ENCODE measurements at regions not wholly inside any gene's neighbourhood (a gene's known extent, or its start where the extent isn't known, plus 50 kb on each side); places are given as distances from the start of the nearest gene placed in this dataset.
"Not testable (repeated sequence)": the region's sequence is repeated elsewhere in the genome, so short reads cannot be mapped to it uniquely, and the experiment has no call there.

DNA sequence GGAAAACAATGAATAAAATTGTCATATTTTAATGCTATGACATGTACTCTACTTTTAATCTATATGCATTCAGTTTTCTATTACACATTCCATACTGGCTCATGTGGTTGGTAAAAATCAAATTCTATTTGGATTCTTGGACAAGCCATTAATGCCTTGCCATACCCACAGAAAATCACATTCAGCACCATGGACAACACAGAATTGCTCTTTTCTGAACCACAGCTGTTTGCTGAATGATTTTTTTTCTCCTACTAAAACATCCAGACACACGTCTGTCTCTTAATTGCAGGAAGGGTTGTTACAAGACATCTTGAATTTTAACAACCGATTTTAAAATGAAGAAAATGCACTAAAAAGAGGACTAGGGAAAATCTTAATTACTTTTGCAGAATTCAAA is 675.6 kb downstream of the BRINP1 start:
- Histone ChIP-seq H3K9ac (ENCODE audit: insufficient read length, low read depth) (no peak overlapping the region), H3K9me3 (ENCODE audit: insufficient read depth, low read length) (no peaks in the 10 kb centered on the region), H3K27me3 (ENCODE audit: insufficient read depth, insufficient read length) (no peaks in the 10 kb centered on the region), H3K4me1 (ENCODE audit: insufficient read depth, insufficient read length) (no peaks in the 10 kb centered on the region), H3K36me3 (ENCODE audit: insufficient read depth, insufficient read length, low read length) (no peaks in the 10 kb centered on the region), H3K4me3 (ENCODE audit: insufficient read length, low read depth) (no peak overlapping the region)
- DNase-seq (ENCODE audit: low read depth, low spot score): no peak
- TF ChIP-seq ZNF274 (IDR thresholded peaks at IDR 0.05; ENCODE audit: low read depth, low read length): no peak
- TF ChIP-seq SUZ12 (IDR thresholded peaks at IDR 0.05; ENCODE audit: extremely low read depth, insufficient read depth, insufficient read length): no peak
- no peak for TF ChIP-seq YY1 (IDR thresholded peaks at IDR 0.05; ENCODE audit: insufficient read depth, insufficient read length)

DNA sequence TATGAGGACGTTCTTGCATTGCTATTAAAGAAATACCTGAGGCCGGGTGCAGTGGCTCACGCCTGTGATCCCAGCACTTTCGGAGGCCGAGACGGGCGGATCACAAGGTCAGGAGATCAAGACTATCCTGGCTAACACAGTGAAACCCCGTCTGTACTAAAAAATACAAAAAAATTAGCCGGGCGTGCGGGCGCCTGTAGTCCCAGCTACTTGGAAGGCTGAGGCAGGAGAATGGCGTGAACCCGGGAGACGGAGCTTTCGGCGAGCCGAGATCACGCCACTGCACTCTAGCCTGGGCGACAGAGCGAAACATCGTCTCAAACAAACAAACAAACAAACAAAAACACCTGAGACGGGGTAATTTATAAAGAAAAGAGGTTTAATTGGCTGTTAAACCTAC is 674.0 kb downstream of the BRINP1 start:
- not testable (repeated sequence) for H3K4me1 ChIP-seq (ENCODE audit: insufficient read depth, insufficient read length); H3K36me3 ChIP-seq (ENCODE audit: insufficient read depth, insufficient read length, low read length); H3K9me3 ChIP-seq (ENCODE audit: insufficient read depth, low read length); H3K27me3 ChIP-seq (ENCODE audit: insufficient read depth, insufficient read length); H3K4me3 ChIP-seq (ENCODE audit: insufficient read length, low read depth); DNase-seq (ENCODE audit: low read depth, low spot score); H3K9ac ChIP-seq (ENCODE audit: insufficient read length, low read depth)

DNA sequence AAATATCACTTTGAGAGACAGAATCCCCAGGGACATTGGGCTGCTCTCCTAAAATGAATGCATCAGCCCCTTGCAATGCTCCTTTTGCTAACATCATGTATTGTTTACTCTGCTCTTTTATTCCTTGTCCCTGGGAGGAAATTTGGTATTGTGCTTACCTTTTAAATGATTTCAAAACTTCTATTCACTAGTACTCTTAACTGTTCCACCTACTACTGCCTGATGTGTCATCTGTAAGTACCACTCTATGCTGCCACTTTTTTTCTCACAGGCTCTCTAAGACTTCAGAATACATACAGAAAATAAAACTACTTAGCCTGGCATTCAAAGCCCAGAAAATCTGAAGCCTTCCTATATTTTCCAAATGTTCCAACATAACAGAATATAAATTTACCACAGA is 667.2 kb downstream of the BRINP1 start:
- H3K36me3 ChIP-seq (ENCODE audit: insufficient read depth, insufficient read length, low read length): no peaks in the 10 kb centered on the region
- H3K9me3 ChIP-seq (ENCODE audit: insufficient read depth, low read length): no peaks in the 10 kb centered on the region
- H3K9ac ChIP-seq (ENCODE audit: insufficient read length, low read depth): no peak overlapping the region
- no peaks in the 10 kb centered on the region for H3K4me1 ChIP-seq (ENCODE audit: insufficient read depth, insufficient read length)
- TF ChIP-seq SUZ12 (IDR thresholded peaks at IDR 0.05; ENCODE audit: extremely low read depth, insufficient read depth, insufficient read length) (no peak), YY1 (IDR thresholded peaks at IDR 0.05; ENCODE audit: insufficient read depth, insufficient read length) (no peak), ZNF274 (IDR thresholded peaks at IDR 0.05; ENCODE audit: low read depth, low read length) (no peak)
- H3K4me3 ChIP-seq (ENCODE audit: insufficient read length, low read depth): no peak overlapping the region
- no peak for DNase-seq (ENCODE audit: low read depth, low spot score)
- H3K27me3 ChIP-seq (ENCODE audit: insufficient read depth, insufficient read length): no peaks in the 10 kb centered on the region

DNA sequence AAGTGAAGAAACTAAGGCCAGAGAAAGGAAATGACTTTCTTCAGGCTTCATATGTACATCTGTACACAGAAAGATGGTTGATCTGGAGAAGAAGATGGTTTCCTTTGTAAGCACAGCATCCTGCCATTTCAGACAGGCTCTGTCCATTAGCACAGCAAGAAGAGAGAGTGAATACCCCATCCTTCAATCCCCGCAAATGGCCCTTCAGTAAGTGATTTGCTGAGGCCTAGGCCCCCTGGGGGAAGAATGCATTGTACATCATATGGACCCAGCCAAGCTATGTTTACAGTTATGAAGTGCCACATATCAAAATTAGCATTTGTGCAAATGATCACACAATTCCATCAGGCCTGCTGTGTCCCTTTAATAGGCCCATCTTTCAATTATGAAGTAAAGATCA is 657.4 kb downstream of the BRINP1 start:
- Histone ChIP-seq H3K9ac (ENCODE audit: insufficient read length, low read depth) (no peak overlapping the region), H3K9me3 (ENCODE audit: insufficient read depth, low read length) (no peaks in the 10 kb centered on the region), H3K4me1 (ENCODE audit: insufficient read depth, insufficient read length) (no peaks in the 10 kb centered on the region), H3K4me3 (ENCODE audit: insufficient read length, low read depth) (no peak overlapping the region), H3K36me3 (ENCODE audit: insufficient read depth, insufficient read length, low read length) (no peaks in the 10 kb centered on the region), H3K27me3 (ENCODE audit: insufficient read depth, insufficient read length) (no peaks in the 10 kb centered on the region)
- TF ChIP-seq YY1 (IDR thresholded peaks at IDR 0.05; ENCODE audit: insufficient read depth, insufficient read length) (no peak), ZNF274 (IDR thresholded peaks at IDR 0.05; ENCODE audit: low read depth, low read length) (no peak)
- DNase-seq (ENCODE audit: low read depth, low spot score): no peak

DNA sequence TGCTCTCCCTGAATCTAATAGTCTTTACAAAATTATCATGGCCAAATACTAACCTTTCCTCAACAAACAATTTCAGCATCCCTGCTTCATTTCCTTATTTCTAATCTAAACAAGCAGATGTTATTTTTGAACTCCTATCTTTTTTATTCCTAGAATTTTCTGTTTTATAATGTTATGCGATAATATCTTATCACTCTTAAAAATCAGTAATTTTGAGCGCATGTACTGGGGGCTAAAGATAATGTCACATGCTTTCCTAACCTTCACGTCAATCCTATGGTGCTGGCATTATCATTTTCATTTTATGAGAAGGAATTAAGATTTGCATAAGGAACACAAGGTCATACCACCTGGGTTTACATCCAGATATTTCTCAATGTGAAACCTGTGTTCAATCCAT is 648.0 kb downstream of the BRINP1 start:
- TF ChIP-seq ZNF274 (IDR thresholded peaks at IDR 0.05; ENCODE audit: low read depth, low read length) (no peak), YY1 (IDR thresholded peaks at IDR 0.05; ENCODE audit: insufficient read depth, insufficient read length) (no peak), SUZ12 (IDR thresholded peaks at IDR 0.05; ENCODE audit: extremely low read depth, insufficient read depth, insufficient read length) (no peak)
- no peak for DNase-seq (ENCODE audit: low read depth, low spot score)
- Histone ChIP-seq H3K4me1 (ENCODE audit: insufficient read depth, insufficient read length) (no peaks in the 10 kb centered on the region), H3K9ac (ENCODE audit: insufficient read length, low read depth) (no peak overlapping the region), H3K27me3 (ENCODE audit: insufficient read depth, insufficient read length) (no peaks in the 10 kb centered on the region), H3K36me3 (ENCODE audit: insufficient read depth, insufficient read length, low read length) (no peaks in the 10 kb centered on the region), H3K4me3 (ENCODE audit: insufficient read length, low read depth) (no peak overlapping the region), H3K9me3 (ENCODE audit: insufficient read depth, low read length) (no peaks in the 10 kb centered on the region)

DNA sequence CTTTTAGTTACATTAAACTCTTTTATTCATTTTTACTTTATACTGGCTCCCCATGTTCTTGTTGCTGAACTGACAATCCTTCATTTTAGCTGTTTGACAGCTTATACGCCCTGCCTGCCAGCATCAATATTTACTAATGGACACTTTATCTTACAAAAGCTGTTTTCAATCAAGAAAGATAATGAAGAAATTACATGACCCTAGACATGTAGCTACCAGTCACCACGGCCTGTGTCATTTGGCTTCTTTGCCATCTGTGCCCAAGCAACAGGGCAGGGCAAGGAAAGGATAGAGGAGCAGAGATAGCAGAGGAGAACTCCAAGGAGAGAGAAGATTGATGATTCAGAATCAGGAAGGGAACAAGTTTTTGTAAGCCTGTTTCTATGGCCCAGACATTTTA is 647.3 kb downstream of the BRINP1 start:
- Histone ChIP-seq H3K9me3 (ENCODE audit: insufficient read depth, low read length) (no peaks in the 10 kb centered on the region), H3K4me3 (ENCODE audit: insufficient read length, low read depth) (no peak overlapping the region), H3K9ac (ENCODE audit: insufficient read length, low read depth) (no peak overlapping the region), H3K27me3 (ENCODE audit: insufficient read depth, insufficient read length) (no peaks in the 10 kb centered on the region), H3K36me3 (ENCODE audit: insufficient read depth, insufficient read length, low read length) (no peaks in the 10 kb centered on the region), H3K4me1 (ENCODE audit: insufficient read depth, insufficient read length) (no peaks in the 10 kb centered on the region)
- TF ChIP-seq SUZ12 (IDR thresholded peaks at IDR 0.05; ENCODE audit: extremely low read depth, insufficient read depth, insufficient read length) (no peak), YY1 (IDR thresholded peaks at IDR 0.05; ENCODE audit: insufficient read depth, insufficient read length) (no peak), ZNF274 (IDR thresholded peaks at IDR 0.05; ENCODE audit: low read depth, low read length) (no peak)
- DNase-seq (ENCODE audit: low read depth, low spot score): no peak

DNA sequence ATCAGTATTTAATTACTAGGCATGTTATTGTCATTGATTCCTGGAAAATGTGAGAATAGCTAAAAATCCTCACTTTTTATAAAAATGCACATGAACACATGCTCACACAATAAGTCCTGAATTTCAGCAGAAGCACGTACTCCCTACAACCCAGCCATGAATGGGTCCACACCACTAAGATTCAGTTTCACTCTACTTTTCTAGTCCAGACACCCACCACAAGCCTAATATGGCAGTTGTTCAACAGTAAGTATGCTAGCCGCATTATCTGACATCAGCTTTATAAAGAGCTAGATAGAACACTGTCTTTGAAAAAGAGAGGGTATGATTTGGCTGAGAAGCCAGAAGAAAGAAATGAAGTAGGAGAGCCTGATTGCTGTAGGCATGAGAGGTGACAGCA is 639.3 kb downstream of the BRINP1 start:
- TF ChIP-seq ZNF274 (IDR thresholded peaks at IDR 0.05; ENCODE audit: low read depth, low read length) (no peak), SUZ12 (IDR thresholded peaks at IDR 0.05; ENCODE audit: extremely low read depth, insufficient read depth, insufficient read length) (no peak), YY1 (IDR thresholded peaks at IDR 0.05; ENCODE audit: insufficient read depth, insufficient read length) (no peak)
- no peaks in the 10 kb centered on the region for H3K4me1 ChIP-seq (ENCODE audit: insufficient read depth, insufficient read length)
- no peak for DNase-seq (ENCODE audit: low read depth, low spot score)
- H3K27me3 ChIP-seq (ENCODE audit: insufficient read depth, insufficient read length): no peaks in the 10 kb centered on the region
- no peak overlapping the region for H3K4me3 ChIP-seq (ENCODE audit: insufficient read length, low read depth)
- no peaks in the 10 kb centered on the region for H3K36me3 ChIP-seq (ENCODE audit: insufficient read depth, insufficient read length, low read length)
- no peaks in the 10 kb centered on the region for H3K9me3 ChIP-seq (ENCODE audit: insufficient read depth, low read length)
- no peak overlapping the region for H3K9ac ChIP-seq (ENCODE audit: insufficient read length, low read depth)

DNA sequence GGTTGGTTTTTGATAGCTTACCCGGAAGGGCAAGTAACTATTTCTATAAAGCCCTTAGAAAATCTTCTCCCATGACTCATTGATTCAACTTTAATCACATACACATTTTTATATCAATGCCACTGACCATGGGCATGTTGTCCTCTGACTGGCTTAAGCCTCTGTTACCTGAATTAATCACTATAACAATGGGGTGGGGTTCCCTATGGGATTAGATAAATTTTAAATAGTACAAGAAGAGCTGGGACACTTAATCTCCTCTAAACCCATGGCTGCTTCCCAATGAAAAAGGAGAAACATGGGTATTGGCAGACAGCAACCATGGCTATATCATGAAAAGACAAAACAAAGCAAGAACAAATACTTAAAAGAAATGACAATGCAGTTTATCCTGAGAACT is 636.2 kb downstream of the BRINP1 start:
- Histone ChIP-seq H3K9ac (ENCODE audit: insufficient read length, low read depth) (no peak overlapping the region), H3K4me1 (ENCODE audit: insufficient read depth, insufficient read length) (no peaks in the 10 kb centered on the region), H3K4me3 (ENCODE audit: insufficient read length, low read depth) (no peak overlapping the region), H3K9me3 (ENCODE audit: insufficient read depth, low read length) (peaks cover 17% of the 10 kb centered on the region; the same call in 1 of the 2 replicates), H3K27me3 (ENCODE audit: insufficient read depth, insufficient read length) (no peaks in the 10 kb centered on the region), H3K36me3 (ENCODE audit: insufficient read depth, insufficient read length, low read length) (no peaks in the 10 kb centered on the region)
- TF ChIP-seq YY1 (IDR thresholded peaks at IDR 0.05; ENCODE audit: insufficient read depth, insufficient read length) (no peak), ZNF274 (IDR thresholded peaks at IDR 0.05; ENCODE audit: low read depth, low read length) (no peak), SUZ12 (IDR thresholded peaks at IDR 0.05; ENCODE audit: extremely low read depth, insufficient read depth, insufficient read length) (no peak)
- DNase-seq (ENCODE audit: low read depth, low spot score): no peak
